Stimulated activated naive CD8-positive, alpha-beta T cell treated with anti-CD3 and anti-CD28 coated beads, Interleukin-15, amount 100 ng/mL, for 72 hours (primary cell): ENCODE measurements at regions not wholly inside any gene's neighbourhood (a gene's known extent, or its start where the extent isn't known, plus 50 kb on each side); places are given as distances from the start of the nearest gene placed in this dataset.
"Not testable (repeated sequence)": the region's sequence is repeated elsewhere in the genome, so short reads cannot be mapped to it uniquely, and the experiment has no call there.

Experiments
- ATAC-seq: fragments of 150-1000 bp; cut with Tn5 transposase; 2 replicates; pipeline ENCODE4 v1.10.0; 2021; ENCODE audit warnings: mild to moderate bottlenecking, moderate library complexity
- DNase-seq, 2 donors: peaks; one replicate each; pipeline ENCODE4 v3.0.0; 2021 to 2022
- H3K27ac Mint-ChIP-seq, 2 donors: one replicate each; pipeline ENCODE4 v1.8.0; 2022; ENCODE audit warnings: mild to moderate bottlenecking in 2 of 2, mixed read lengths in 2 of 2, moderate library complexity in 2 of 2
- H3K27me3 Mint-ChIP-seq: one replicate; pipeline ENCODE4 v1.8.0; 2022; ENCODE audit warnings: mixed read lengths
- H3K4me1 Mint-ChIP-seq: one replicate; pipeline ENCODE4 v1.8.0; 2022; ENCODE audit warnings: mild to moderate bottlenecking, mixed read lengths
- H3K4me3 Mint-ChIP-seq, 2 donors: one replicate each; pipeline ENCODE4 v1.8.0; 2022; ENCODE audit warnings: mild to moderate bottlenecking in 2 of 2, mixed read lengths in 2 of 2, moderate library complexity in 1 of 2
- H3K9me3 Mint-ChIP-seq, 2 donors: one replicate each; pipeline ENCODE4 v1.8.0; 2022; ENCODE audit warnings: mixed read lengths in 2 of 2

DNA sequence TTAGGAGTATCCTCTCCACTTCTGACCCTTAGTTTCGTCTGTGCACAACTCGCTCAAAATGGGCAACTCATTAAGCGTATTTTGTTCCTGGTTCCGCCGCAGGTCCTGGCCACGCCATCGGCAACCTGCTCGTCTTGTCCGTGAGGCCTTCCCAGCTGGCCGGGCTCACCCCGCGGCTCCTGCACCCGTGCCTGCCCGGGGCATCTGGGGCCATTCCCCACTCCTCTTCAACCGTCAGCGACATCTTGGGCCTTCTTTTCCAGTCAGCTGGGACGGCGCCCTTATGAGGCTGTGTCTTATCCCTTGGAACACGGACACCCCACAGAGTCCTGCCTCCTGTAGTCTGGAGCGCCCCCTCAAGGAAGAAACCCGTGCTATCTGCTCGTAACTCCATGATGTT, 271.9 kb upstream of the NRSN1 start:
- ATAC-seq, H3K4me1 Mint-ChIP-seq, H3K27me3 Mint-ChIP-seq, H3K4me3 Mint-ChIP-seq, DNase-seq, H3K27ac Mint-ChIP-seq: not testable (repeated sequence)
- peaks cover 7 to 12% of the 10 kb centered on the region in 2 donors for H3K9me3 Mint-ChIP-seq

DNA sequence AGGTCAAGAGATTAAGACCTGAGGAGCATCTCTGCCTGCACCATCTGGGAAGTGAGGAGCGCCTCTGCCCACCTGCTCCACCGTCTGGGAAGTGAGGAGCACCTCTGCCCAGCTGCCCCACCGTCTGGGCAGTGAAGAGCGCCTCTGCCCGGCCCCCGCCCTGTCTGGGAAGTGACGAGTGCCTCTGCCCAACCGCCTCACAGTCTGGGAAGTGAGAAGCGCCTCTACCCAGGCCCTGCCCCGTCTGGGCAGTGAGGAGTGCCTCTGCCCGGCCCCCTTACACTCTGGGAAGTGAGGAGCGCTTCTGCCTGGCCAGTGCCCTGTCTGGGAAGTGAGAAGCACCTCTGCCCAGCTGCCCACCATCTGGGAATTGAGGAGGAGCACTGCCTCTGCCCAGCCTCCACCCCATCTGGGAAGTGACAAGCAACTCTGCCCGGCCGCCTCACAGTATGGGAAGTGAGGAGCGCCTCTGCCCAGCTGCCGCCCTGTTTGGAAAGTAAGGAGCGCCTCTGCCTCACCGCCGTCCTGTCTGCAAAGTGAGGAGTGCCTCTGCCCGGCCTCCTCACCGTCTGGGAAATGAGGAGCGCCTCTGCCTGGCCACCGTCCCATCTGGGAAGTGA, 270.4 kb upstream of the NRSN1 start:
- H3K9me3 Mint-ChIP-seq = peaks cover 7 to 12% of the 10 kb centered on the region in 2 donors
- H3K4me1 Mint-ChIP-seq = no peaks in the 10 kb centered on the region

DNA sequence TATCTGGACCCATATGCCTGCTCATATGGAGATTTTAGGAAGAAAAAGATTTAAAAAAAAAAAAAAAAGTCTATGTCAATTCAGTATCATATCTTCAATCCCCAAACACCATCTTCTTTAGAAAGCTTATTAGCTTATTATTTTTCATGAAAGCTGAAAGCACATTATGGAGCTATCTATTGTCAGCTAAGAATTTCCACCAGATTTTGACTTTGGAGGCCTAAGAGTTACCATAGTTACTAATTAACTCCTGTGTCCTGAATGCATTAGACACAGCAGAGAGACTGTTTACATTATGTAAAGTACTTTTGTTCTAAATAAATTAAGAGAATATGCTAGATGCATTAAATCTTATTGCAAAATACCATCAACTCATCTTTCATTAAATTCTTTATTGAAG, 255.5 kb upstream of the NRSN1 start:
- no peak for ATAC-seq
- Mint-ChIP-seq H3K27ac (no peak overlapping the region), H3K9me3 (peaks cover 0 to 4% of the 10 kb centered on the region in 2 donors), H3K27me3 (no peaks in the 10 kb centered on the region), H3K4me1 (no peaks in the 10 kb centered on the region), H3K4me3 (no peak overlapping the region)
- no peak for DNase-seq

More for the DNA sequence above, 270.4 kb upstream of the NRSN1 start:
- no peak for DNase-seq
- no peak for ATAC-seq
- Mint-ChIP-seq H3K4me3 (no peak overlapping the region), H3K27ac (no peak overlapping the region), H3K27me3 (no peaks in the 10 kb centered on the region)

DNA sequence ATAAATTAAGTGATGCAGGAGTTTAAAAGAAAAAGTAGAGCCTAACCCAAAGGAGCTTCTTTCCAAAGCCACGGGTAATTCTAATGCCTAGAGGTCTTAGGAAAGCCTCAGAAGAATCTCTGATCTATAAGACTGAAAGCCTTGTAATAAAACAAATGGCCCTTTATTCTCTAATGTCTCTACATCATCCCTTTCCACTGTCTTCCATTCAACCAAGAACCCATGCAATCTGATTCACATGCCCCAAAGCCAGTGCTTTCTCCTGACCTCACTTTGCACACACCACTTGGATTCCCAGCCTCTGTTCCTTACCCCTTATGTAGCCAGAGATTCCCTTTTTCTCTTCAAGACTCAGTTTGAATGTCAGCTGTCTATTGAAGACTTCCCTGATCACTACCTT, 252.9 kb upstream of the NRSN1 start:
- no peaks in the 10 kb centered on the region for H3K4me1 Mint-ChIP-seq
- no peaks in the 10 kb centered on the region for H3K27me3 Mint-ChIP-seq
- no peak for ATAC-seq
- H3K27ac Mint-ChIP-seq = no peak overlapping the region
- H3K9me3 Mint-ChIP-seq = no peaks in the 10 kb centered on the region
- no peak for DNase-seq
- H3K4me3 Mint-ChIP-seq = no peak overlapping the region

DNA sequence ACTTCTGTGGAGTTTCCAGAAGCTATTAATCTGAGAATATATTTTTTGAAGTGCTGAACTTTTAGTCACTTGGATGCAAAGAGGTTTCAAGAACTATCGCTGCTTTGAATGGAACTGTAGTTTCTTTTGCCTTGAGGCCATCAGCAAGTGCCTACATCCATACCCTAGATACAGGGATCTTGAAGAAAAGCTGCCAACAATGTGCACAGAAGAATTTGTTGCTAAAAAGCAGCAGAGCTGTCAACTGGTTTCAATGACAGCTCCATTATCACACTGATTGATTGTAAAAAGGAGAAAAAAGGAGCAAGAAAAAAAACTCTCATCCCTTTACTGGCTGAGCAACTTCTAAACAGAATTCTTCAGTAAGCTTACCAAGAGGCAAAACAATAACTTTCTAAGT, 251.0 kb upstream of the NRSN1 start:
- Mint-ChIP-seq H3K4me3 (no peak overlapping the region), H3K27ac (no peak overlapping the region), H3K9me3 (no peaks in the 10 kb centered on the region), H3K4me1 (no peaks in the 10 kb centered on the region), H3K27me3 (no peaks in the 10 kb centered on the region)
- ATAC-seq (no peak), DNase-seq (no peak)

DNA sequence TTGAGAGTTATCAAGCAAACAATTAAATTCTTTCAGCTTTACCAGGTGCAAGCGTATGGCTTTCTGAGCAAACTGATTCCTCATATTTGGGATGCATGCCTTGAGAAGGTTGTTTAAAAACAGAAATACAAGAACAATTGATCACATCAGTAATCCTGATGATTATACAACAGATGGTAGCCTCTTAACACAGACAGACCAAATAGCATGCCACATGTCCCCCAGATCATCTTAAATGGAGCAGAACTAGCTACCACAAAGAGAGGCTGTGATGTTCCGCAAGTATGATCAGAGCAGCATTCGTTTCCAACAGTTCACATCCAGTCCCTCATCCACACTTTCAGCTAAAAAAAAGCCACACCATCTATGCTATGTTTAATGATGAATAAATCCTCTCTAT, 246.2 kb upstream of the NRSN1 start:
- no peak for DNase-seq
- H3K4me1 Mint-ChIP-seq = no peaks in the 10 kb centered on the region
- ATAC-seq = no peak
- H3K27ac Mint-ChIP-seq = no peak overlapping the region
- no peaks in the 10 kb centered on the region for H3K9me3 Mint-ChIP-seq
- H3K4me3 Mint-ChIP-seq = no peak overlapping the region
- no peaks in the 10 kb centered on the region for H3K27me3 Mint-ChIP-seq

DNA sequence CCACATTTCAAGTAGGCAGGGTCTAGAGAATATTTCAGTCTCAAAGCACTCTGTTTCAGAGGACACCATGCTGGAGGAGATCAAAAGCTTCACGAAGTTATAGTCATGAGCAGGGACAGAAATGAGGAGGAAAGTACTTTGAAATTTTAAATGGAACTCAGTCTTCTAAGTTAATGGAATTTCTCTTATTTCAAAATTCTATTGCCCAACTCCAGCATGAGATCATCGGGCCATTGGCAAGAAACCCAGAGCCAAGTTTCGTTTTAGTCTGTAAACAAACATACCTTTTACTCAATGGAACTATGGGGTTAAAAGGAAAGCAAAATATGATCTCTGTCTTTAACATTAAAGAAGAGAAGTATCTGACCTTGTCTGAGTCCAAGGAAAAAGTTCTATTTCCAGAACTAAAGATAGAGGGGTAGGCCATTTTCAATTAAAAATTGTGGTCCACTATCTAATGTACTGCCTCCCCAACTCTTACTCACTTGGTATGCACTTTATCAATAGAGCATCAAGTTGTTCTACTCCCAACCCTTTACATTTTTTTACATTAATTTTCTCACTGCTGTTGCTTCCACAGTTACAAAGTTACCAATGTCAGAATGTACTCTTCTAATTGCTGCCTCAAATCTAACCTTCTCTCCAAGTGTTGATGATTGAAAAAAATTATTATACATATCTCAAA, 235.3 kb upstream of the NRSN1 start:
- DNase-seq (no peak), ATAC-seq (no peak)
- Mint-ChIP-seq H3K4me3 (no peak overlapping the region), H3K27ac (no peak overlapping the region), H3K27me3 (no peaks in the 10 kb centered on the region), H3K9me3 (peaks cover 5% of the 10 kb centered on the region in 2 donors), H3K4me1 (no peaks in the 10 kb centered on the region)

DNA sequence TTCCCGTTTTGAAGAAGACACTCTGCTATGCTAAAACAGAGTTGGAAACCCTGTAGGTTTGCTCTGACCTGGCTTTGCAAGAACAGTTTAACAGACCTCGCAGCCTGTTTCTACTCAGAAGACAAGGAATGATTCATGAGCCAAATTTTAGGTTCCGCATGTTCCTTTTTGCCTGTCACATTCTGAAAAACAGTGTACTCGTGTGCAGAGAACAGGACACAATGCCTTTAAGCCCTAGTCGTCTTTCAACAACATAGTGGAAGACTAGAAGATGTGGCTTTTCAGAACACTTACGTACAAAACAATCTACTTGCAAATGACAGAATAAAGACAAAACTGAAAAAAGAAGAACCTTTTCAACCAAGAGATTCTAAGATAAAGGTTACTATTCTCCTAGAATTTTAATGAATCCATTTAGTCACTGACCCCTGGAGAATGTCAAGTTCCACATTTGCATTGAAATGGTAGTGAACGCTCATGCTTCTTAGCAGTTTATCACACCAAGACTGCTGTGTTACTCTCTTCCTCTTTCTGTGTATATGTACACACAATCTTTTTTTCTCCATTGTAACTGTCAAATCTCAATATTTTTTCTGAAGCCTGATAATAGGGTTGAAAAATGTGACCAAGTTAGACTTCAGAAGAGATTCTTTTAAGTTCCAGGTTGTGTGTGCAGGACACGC, 220.7 kb upstream of the NRSN1 start:
- DNase-seq (no peak), ATAC-seq (no peak)
- Mint-ChIP-seq H3K9me3 (no peaks in the 10 kb centered on the region), H3K4me3 (no peak overlapping the region), H3K27ac (no peak overlapping the region), H3K27me3 (no peaks in the 10 kb centered on the region), H3K4me1 (no peaks in the 10 kb centered on the region)

DNA sequence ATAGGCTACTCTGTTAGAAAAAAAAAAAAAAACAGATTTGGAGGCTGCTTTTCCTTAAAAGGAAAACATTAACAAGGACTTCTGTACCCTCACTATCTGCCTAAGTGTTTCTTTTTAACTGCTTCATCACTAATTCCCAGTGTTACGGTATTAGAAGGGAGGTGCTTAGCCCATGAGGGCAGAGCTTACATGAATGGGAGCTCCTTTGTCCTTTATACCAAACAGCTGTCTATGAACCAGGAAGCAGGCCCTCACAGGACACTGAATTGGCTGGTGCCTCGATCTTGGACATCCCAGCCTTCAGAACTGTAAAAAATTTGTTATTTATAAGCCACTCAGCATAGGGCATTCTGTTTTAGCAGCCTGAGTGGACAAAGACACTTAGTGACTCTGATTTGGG, 215.6 kb upstream of the NRSN1 start:
- Mint-ChIP-seq H3K4me1 (no peaks in the 10 kb centered on the region), H3K9me3 (no peaks in the 10 kb centered on the region), H3K27me3 (no peaks in the 10 kb centered on the region), H3K27ac (no peak overlapping the region), H3K4me3 (no peak overlapping the region)
- no peak for ATAC-seq
- no peak for DNase-seq

DNA sequence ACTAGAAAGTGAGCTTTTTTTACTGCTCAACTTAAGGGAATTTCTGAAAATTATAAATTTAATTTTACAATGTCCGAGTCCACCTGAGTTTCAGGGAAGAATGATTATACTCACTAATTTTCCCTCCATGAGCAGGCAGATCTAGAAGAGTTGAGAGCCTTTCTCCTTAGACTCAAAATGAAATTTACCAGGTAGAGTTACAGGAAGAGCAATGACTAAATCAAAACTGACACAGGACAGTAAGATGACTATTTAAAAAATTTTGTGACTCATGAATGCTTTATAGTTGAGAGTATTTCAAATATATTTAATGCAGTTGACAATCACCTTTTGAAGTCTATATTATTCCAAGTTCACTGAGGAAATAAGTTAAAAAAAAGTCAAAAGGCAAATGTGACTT, 198.1 kb upstream of the NRSN1 start:
- DNase-seq (no peak), ATAC-seq (no peak)
- H3K4me3 Mint-ChIP-seq = no peak overlapping the region
- H3K9me3 Mint-ChIP-seq = peaks cover 0 to 7% of the 10 kb centered on the region in 2 donors
- no peaks in the 10 kb centered on the region for H3K27me3 Mint-ChIP-seq
- no peaks in the 10 kb centered on the region for H3K4me1 Mint-ChIP-seq
- no peak overlapping the region for H3K27ac Mint-ChIP-seq

DNA sequence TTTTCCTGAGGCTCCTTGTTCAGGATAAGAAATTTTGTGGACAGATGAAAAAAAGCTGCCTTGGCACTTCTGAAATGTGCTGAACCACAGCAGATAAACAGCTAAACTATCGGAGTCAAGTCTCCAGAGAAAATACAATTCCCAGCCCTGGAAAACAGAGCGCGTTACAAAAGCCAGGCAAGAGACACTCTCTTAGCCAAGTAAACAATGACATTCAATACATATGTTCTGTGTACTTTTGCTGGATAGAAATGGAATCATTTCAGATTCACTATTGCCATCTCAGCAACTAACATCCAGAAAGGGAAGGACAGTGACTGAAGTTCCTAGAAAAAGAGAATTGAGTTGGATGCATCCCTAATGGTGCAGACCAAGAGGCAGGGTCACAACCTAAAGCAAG, 196.8 kb upstream of the NRSN1 start:
- peaks cover 0 to 7% of the 10 kb centered on the region in 2 donors for H3K9me3 Mint-ChIP-seq
- H3K4me3 Mint-ChIP-seq = no peak overlapping the region
- H3K4me1 Mint-ChIP-seq = no peaks in the 10 kb centered on the region
- DNase-seq = no peak
- H3K27ac Mint-ChIP-seq = no peak overlapping the region
- no peaks in the 10 kb centered on the region for H3K27me3 Mint-ChIP-seq
- ATAC-seq = no peak

DNA sequence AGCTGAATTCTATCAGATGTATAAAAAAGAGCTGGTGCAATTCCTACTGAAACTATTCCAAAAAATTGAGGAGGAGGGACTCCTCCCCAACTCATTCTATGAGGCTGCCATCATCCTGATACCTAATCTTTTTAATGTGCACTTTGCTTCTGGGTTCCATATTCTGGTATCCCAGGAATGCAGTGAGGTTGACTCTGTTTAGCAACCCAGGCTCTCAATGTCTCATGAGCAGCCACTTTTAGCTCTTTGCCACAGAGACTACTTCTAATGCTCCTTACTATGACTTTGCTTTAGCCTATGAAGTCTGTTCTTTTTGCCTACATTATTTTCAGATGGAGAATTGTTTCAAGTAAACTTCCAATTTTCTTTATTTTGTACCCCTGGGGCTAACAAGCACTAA, 185.5 kb upstream of the NRSN1 start:
- ATAC-seq (no peak), DNase-seq (no peak)
- no peak overlapping the region for H3K27ac Mint-ChIP-seq
- no peaks in the 10 kb centered on the region for H3K27me3 Mint-ChIP-seq
- H3K4me1 Mint-ChIP-seq = no peaks in the 10 kb centered on the region
- H3K4me3 Mint-ChIP-seq = no peak overlapping the region
- H3K9me3 Mint-ChIP-seq = no peaks in the 10 kb centered on the region

DNA sequence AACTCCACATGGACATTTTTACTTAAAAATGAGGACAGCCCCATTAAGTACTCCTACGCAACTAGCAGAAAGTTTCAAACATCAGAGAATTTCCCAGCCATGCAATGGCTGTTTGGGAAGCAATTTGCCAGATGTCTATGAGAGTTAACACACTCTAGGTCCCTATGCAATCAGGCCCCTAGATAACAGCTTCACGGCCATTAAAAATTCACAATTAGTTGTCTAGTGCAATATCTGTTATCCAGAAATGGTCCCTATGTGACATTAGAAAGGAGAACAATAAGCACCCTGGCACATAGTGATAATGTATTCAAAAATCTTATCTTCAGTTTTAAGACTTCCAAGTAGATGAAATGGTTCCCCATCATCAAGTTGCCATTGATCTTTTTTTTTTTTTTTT, 174.3 kb upstream of the NRSN1 start:
- no peaks in the 10 kb centered on the region for H3K4me1 Mint-ChIP-seq
- H3K27me3 Mint-ChIP-seq = no peaks in the 10 kb centered on the region
- no peak overlapping the region for H3K4me3 Mint-ChIP-seq
- ATAC-seq = no peak
- H3K27ac Mint-ChIP-seq = no peak overlapping the region
- no peak for DNase-seq
- no peaks in the 10 kb centered on the region for H3K9me3 Mint-ChIP-seq

DNA sequence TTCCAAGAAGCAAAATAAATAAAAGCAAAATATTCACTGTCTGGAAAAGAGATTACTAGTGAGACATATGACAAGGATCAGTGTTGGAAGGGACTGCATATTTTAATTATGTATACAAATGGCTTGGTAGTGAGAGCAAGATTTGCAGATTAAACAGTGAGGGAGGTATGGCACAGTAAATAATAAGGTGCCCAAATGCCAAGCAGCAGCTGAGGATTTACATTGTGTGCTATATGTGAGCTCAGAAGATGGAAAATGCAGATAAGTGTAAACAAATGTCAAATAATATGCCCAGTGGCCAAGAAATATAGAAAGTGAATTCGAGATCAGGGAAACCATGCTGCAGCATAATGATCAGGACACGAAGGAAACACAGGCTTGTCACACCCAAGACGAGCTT, 173.8 kb upstream of the NRSN1 start:
- H3K27me3 Mint-ChIP-seq = no peaks in the 10 kb centered on the region
- no peaks in the 10 kb centered on the region for H3K9me3 Mint-ChIP-seq
- no peak for ATAC-seq
- no peak overlapping the region for H3K4me3 Mint-ChIP-seq
- no peaks in the 10 kb centered on the region for H3K4me1 Mint-ChIP-seq
- no peak for DNase-seq
- no peak overlapping the region for H3K27ac Mint-ChIP-seq

DNA sequence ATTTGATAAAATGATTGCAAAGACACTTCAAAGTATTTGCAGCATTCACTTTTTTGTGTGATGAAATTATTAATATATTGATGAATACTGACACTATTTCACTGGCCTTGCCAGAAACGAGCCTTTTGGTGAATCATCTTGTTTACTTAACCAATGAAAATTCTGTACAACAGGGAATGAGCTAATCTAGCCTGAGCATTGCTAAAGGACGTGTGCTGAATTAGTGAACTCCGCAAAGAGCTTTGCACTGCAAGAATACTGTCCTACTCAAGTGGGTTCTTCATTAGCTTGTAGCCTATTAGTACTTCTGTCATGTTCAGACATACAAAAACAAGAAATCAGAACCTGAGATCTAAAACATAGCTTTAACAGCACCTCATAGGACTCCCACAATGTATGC, 172.0 kb upstream of the NRSN1 start:
- DNase-seq (no peak), ATAC-seq (no peak)
- no peak overlapping the region for H3K4me3 Mint-ChIP-seq
- H3K27me3 Mint-ChIP-seq = no peaks in the 10 kb centered on the region
- H3K4me1 Mint-ChIP-seq = no peaks in the 10 kb centered on the region
- H3K9me3 Mint-ChIP-seq = no peaks in the 10 kb centered on the region
- no peak overlapping the region for H3K27ac Mint-ChIP-seq

DNA sequence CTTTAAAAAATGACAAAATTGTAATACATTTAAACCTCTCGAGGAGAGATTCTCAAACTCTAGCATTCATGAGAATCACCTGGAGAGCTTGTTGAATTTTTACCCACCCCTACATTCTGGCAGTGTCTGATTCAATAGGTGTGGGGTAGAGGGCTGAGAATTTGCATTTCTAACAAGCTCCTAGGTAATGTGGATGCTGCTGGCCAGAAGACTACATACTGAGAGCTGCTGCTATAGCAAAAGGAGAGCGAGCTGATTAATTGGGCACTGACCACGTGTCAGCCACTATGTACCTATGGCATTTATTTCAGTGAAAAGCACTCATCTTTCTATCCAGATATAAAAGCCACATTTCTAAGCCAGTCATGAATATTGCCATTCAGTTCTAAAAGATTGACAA, 169.0 kb upstream of the NRSN1 start:
- no peaks in the 10 kb centered on the region for H3K27me3 Mint-ChIP-seq
- DNase-seq (no peak), ATAC-seq (no peak)
- H3K9me3 Mint-ChIP-seq = no peaks in the 10 kb centered on the region
- no peak overlapping the region for H3K27ac Mint-ChIP-seq
- H3K4me3 Mint-ChIP-seq = no peak overlapping the region
- no peaks in the 10 kb centered on the region for H3K4me1 Mint-ChIP-seq
